GM19239 (cell line): ENCODE measurements at regions not wholly inside any gene's neighbourhood (a gene's known extent, or its start where the extent isn't known, plus 50 kb on each side); places are given as distances from the start of the nearest gene placed in this dataset.
"Not testable (repeated sequence)": the region's sequence is repeated elsewhere in the genome, so short reads cannot be mapped to it uniquely, and the experiment has no call there.

Experiments used
- DNase-seq: peaks from one replicate; pipeline ENCODE4 v3.0.0; 2011; ENCODE audit warnings: low spot score; ENCODE audit not compliant: insufficient read length
- FAIRE-seq: peaks from 2 replicates; lab custom pipeline; 2011; peaks lifted over from hg19 to GRCh38; lab: Jason Lieb, UNC

DNA sequence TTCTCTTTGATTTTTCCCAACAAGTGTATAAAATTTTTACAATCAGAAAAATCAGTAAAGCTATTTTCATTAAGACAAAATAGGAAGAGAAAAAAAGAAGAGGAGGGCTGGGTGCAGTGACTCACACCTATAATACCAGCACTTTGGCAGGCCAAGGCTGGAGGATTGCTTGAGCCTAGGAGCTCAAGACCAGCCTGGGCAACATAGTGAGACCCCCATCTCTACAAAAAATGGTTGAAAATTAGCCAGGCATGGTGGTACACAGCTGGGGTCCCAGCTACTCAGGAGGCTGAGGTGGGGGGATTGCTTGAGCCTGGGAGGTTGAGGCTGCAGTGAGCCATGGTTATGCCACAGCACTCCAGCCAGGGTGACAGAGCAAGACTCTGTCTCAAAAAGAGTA is 172.3 kb downstream of the AKR1D1 start:
- DNase-seq: no peak

GRCh38 chr7:138249975-138250374 is 173.7 kb downstream of the AKR1D1 start:
- FAIRE-seq (no peak), DNase-seq (no peak)

More for the DNA sequence above, 172.3 kb downstream of the AKR1D1 start:
- FAIRE-seq: no peak

GRCh38 chr7:138252666-138253065 is 176.4 kb downstream of the AKR1D1 start:
- not testable (repeated sequence) for DNase-seq, FAIRE-seq

GRCh38 chr7:138254444-138254843 is 178.2 kb downstream of the AKR1D1 start:
- FAIRE-seq (no peak), DNase-seq (no peak)

DNA sequence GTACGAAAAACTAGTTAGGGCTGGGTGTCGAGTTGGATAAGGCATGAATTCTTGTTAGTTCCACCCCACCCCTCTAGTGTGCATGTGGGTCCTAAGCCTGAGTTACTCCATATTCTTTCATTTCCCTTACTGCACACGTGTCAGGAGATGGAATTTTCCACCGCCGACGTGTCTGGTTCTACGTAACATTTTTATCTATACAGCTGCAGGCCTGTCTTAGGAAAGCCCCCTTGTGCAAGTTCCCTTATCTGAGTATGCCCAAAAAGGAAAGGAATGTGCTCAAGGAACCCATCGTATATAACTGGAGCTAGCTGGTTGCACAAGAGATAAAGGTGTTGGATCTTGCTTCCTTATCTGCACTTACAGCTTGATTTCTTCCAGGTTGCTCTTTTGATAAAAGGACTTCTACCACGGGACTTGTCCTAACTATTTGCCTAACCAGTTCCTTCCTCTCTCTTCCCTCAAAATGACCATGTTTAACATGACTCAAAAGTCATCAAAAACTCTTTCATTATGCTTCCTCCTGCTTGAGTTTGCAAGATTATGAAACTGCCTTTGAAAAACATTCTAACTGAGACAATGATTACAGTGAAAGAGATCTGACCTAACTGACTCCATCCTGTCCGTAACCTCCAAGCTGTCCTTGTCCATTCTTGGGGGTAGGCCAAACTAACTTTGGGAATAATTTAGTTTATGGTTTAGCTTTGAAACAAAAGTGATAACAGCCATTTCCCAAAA is 181.4 kb downstream of the AKR1D1 start:
- no peak for FAIRE-seq
- DNase-seq: no peak

GRCh38 chr7:138258197-138258559 is 181.9 kb downstream of the AKR1D1 start:
- DNase-seq: no peak

GRCh38 chr7:138259675-138260074 is 183.4 kb downstream of the AKR1D1 start:
- FAIRE-seq: no peak
- no peak for DNase-seq

More at GRCh38 chr7:138258197-138258559, 181.9 kb downstream of the AKR1D1 start:
- FAIRE-seq: no peak

DNA sequence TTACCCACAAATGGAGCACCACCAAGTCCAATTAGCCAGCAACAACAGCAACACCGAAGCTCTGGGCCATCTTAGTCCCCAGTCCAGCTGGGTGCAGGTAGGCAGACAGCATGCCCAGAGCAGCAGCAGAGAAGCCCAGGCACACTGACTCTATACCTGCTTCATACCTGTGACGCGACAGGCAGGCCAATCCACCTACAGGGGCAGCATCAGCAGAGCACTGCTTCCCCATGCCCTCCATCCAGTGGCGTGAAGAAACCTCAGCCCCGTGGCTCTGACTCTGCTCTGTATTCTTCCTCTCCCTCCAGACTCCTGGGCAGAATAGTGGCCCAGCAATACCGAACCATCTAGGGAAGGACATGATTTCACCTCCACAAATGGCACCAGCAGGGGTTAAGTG is 191.7 kb downstream of the AKR1D1 start:
- DNase-seq (no peak), FAIRE-seq (no peak)

DNA sequence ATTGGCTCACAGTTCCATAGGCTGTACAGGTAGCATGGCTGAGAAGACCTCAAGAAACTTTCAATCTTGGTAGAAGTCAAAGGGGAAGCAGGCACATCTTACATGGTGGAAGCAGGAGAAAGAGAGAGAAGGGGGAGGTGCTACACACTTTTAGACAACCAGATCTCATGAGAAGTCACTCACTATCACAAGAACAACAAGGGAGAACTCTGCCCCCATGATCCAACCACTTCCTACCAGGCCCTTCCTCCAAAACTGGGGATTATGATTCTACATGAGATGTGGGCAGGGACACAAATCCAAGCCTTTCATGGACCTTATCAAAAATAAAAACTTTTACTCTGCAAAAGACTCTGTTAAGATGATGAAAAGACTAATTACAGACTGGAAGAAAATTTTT is 183.2 kb upstream of the TRIM24 start:
- FAIRE-seq (no peak), DNase-seq (no peak)

- FAIRE-seq (no peak), DNase-seq (no peak)
Measured at GRCh38 chr7:138278601-138279000, 181.5 kb upstream of the TRIM24 start.

- DNase-seq (no peak), FAIRE-seq (no peak)
Measured at GRCh38 chr7:138282997-138283396, 177.1 kb upstream of the TRIM24 start.

GRCh38 chr7:138285129-138285528 is 174.9 kb upstream of the TRIM24 start:
- FAIRE-seq (no peak), DNase-seq (no peak)

- FAIRE-seq: no peak
- no peak for DNase-seq
Measured at GRCh38 chr7:138286846-138287245, 173.2 kb upstream of the TRIM24 start.

DNA sequence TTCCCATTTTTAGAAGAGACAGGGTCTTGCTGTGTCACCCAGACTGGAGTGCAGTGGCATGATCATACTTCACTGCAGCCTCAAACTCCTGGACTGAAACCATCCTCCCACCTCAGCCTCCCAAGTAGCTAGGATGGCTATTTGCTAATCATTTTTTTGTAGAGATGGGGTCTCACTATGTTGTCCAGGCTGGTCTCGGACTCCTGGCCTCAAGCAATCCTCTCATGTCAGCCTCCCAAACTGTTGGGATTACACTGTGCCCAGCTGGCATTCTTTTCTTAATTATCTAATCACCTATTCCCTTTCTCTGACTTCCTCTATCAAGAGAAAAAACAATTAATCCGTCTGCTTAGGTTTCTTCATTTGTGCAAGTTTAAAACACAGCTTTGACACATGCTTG is 172.5 kb upstream of the TRIM24 start:
- FAIRE-seq (no peak), DNase-seq (no peak)

DNA sequence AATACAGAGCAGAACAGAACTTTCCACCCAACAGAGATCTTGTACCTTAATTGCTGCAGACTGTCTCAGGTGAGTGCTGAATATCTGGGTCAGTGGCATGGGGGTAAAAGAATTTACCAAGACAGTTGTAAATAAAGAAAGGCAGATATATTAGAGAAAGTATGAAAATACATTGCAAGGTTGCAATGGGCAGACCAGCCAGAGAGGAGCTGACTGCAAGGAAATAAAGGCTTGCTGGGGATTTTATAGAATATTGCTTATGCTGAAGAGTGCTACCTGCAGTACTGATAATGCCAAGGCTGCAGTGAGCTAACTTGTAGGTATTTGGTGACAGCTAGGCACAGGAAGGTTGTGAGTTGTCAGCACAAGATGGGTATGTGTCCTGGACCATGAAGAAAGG is 171.0 kb upstream of the TRIM24 start:
- no peak for FAIRE-seq
- no peak for DNase-seq

- no peak for FAIRE-seq
Measured at GRCh38 chr7:138289864-138290263, 170.2 kb upstream of the TRIM24 start.

GRCh38 chr7:138292951-138293350 is 167.1 kb upstream of the TRIM24 start:
- FAIRE-seq (no peak), DNase-seq (no peak)

More at GRCh38 chr7:138289864-138290263, 170.2 kb upstream of the TRIM24 start:
- no peak for DNase-seq

DNA sequence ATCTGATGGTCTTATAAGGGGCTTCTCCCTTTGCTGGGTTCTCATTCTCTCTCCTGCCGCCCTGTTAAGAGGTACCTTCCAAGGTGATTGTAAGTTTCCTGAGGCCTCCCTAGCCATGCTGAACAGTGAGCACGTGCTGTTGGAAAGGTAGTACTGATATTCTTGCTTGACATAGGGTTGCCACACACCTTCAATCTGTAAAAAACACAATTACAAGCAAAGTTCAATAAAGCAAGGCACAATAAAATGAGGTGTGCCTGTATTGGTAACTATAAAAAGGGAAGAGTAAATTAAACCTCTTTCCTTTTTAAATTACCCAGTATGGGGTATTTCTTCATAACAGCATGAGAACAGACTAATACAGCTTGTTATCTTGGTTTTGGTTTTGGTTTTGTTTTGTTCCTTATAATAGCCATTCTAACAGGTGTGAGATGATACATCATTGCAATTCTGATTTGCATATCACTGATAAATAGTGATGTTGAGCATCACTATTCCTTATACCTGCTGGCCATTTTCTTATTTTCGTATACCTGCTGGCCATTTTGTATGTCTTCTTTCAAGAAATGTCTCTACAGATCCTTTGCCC is 164.9 kb upstream of the TRIM24 start:
- DNase-seq (no peak), FAIRE-seq (peak; percentile 45)

- FAIRE-seq: no peak
- no peak for DNase-seq
Measured at GRCh38 chr7:138297526-138297925, 162.5 kb upstream of the TRIM24 start.

GRCh38 chr7:138299066-138299465 is 161.0 kb upstream of the TRIM24 start:
- DNase-seq (no peak), FAIRE-seq (no peak)

GRCh38 chr7:138303230-138304070 is 156.6 kb upstream of the TRIM24 start:
- FAIRE-seq (no peak), DNase-seq (no peak)
